ENCODE measurements at regions not wholly inside any gene's neighbourhood (a gene's known extent, or its start where the extent isn't known, plus 50 kb on each side); places are given as distances from the start of the nearest gene placed in this dataset.
A peak's percentile ranks its signal among the peaks of the same experiment; 100 is the strongest.

- TF ChIP-seq ZNF138 (CRISPR knock-in tag; conservative IDR thresholded peaks at IDR 0.05) (no peak), RORB (CRISPR knock-in tag; IDR thresholded peaks at IDR 0.05) (no peak), NR2C2 (CRISPR knock-in tag; IDR thresholded peaks at IDR 0.05) (no peak), ZSCAN18 (CRISPR knock-in tag; IDR thresholded peaks at IDR 0.05) (no peak), ZNF532 (CRISPR knock-in tag; IDR thresholded peaks at IDR 0.05; ENCODE audit: borderline replicate concordance) (no peak), NR3C1 (CRISPR knock-in tag; conservative IDR thresholded peaks at IDR 0.05; ENCODE audit: low read depth) (no peak), ATF1 (CRISPR knock-in tag; IDR thresholded peaks at IDR 0.05) (no peak), KAT7 (CRISPR knock-in tag; IDR thresholded peaks at IDR 0.05; ENCODE audit: borderline replicate concordance) (no peak), ATF6 (CRISPR knock-in tag; IDR thresholded peaks at IDR 0.05) (no peak), JUN (CRISPR knock-in tag; IDR thresholded peaks at IDR 0.05) (no peak)
These were observed 201.0 kb downstream of the KIF26A start (continued) for GRCh38 chr14:104339361-104339760.

- DNase-seq (ENCODE audit: low spot score): no peak
- ChIA-PET CTCF (interaction anchor here (0.9 kb wide), 1 partner anchor 170 kb away, joined by 3 read pairs; no protein-coding TSS in a partner anchor), POLR2A (no interaction called here)
- no peak for ATAC-seq
- H3K9me3 Mint-ChIP-seq: peaks cover 36% of the 10 kb centered on the region
- H3K36me3 Mint-ChIP-seq: peaks cover 6% of the 10 kb centered on the region; the same call in 1 of the 2 replicates
- H3K4me3 Mint-ChIP-seq: no peak overlapping the region
- peaks cover 23% of the 10 kb centered on the region for H3K27me3 Mint-ChIP-seq (ENCODE audit: low read depth)
- TF ChIP-seq JAZF1 (CRISPR knock-in tag; IDR thresholded peaks at IDR 0.05) (no peak), ATF3 (CRISPR knock-in tag; conservative IDR thresholded peaks at IDR 0.05) (no peak), CREM (CRISPR knock-in tag; IDR thresholded peaks at IDR 0.05) (no peak)
- H3K4me1 Mint-ChIP-seq: peaks cover 9% of the 10 kb centered on the region
- no peak overlapping the region for H3K27ac Mint-ChIP-seq
These were observed 201.4 kb downstream of the KIF26A start for GRCh38 chr14:104339829-104340228.

- ATAC-seq (peak; percentile 92), DNase-seq (ENCODE audit: low spot score) (peak; percentile 86)
- no peak overlapping the region for H3K27ac Mint-ChIP-seq
- CTCF ChIA-PET: interaction anchor here (0.5 to 1.9 kb wide), 55 partner anchors 9 to 1029 kb away, joined by 3 to 22 read pairs (median 3); partner anchors contain the start of genes ASPG, BRF1 and TMEM179
- H3K36me3 Mint-ChIP-seq: peaks cover 6% of the 10 kb centered on the region; the same call in 1 of the 2 replicates
- H3K4me3 Mint-ChIP-seq: peak overlapping the region; percentile 39
- peaks cover 36% of the 10 kb centered on the region for H3K9me3 Mint-ChIP-seq
- POLR2A ChIA-PET: no interaction called here
- H3K4me1 Mint-ChIP-seq: peaks cover 9% of the 10 kb centered on the region
- H3K27me3 Mint-ChIP-seq (ENCODE audit: low read depth): peaks cover 23% of the 10 kb centered on the region
- TF ChIP-seq ATF6 (CRISPR knock-in tag; IDR thresholded peaks at IDR 0.05) (no peak), SOX15 (CRISPR knock-in tag; IDR thresholded peaks at IDR 0.05) (no peak), EMX1 (CRISPR knock-in tag; IDR thresholded peaks at IDR 0.05) (no peak), MYBL2 (CRISPR knock-in tag; IDR thresholded peaks at IDR 0.05) (no peak), E2F1 (CRISPR knock-in tag; IDR thresholded peaks at IDR 0.05) (no peak), SP1 (CRISPR knock-in tag; conservative IDR thresholded peaks at IDR 0.05) (peak; percentile 71), ATF3 (CRISPR knock-in tag; conservative IDR thresholded peaks at IDR 0.05) (no peak), E2F5 (CRISPR knock-in tag; IDR thresholded peaks at IDR 0.05) (no peak)
These were observed 203.4 kb downstream of the KIF26A start for GRCh38 chr14:104341532-104342434.

Data from WTC11 (cell line).